T47D (cell line): ENCODE measurements at regions not wholly inside any gene's neighbourhood (a gene's known extent, or its start where the extent isn't known, plus 50 kb on each side); places are given as distances from the start of the nearest gene placed in this dataset.

Source experiments
- DNase-seq, 2 experiments: peaks; one replicate each; pipeline versions ENCODE4 v3.0.0 to v3.0.0-alpha.2; 2011 to 2012; ENCODE audit warnings: low read depth in 1 of 2, low spot score in 1 of 2
- JUND ChIP-seq: IDR thresholded peaks from 2 replicates; pipeline ENCODE4 v1.6.1; 2012; ENCODE audit warnings: low read depth
- in situ Hi-C: cut with HindIII; loops from 2 replicates; pipeline ENCODE4 v1.10.0; 2016; ENCODE audit warnings: low sequenced_read_pairs, low pct_unique_long_range_greater_than_20kb

- in situ Hi-C loops = no loop called here
Measured at GRCh38 chr4:112894951-112895350, 154.5 kb upstream of the ANK2 start.

GRCh38 chr4:112895811-112896608 lies 153.4 kb upstream of the ANK2 start:
- TF ChIP-seq JUND = no peak
- no peak for DNase-seq
- in situ Hi-C loops = no loop called here

More at GRCh38 chr4:112894951-112895350, 154.5 kb upstream of the ANK2 start:
- TF ChIP-seq JUND = no peak
- DNase-seq = no peak

DNA sequence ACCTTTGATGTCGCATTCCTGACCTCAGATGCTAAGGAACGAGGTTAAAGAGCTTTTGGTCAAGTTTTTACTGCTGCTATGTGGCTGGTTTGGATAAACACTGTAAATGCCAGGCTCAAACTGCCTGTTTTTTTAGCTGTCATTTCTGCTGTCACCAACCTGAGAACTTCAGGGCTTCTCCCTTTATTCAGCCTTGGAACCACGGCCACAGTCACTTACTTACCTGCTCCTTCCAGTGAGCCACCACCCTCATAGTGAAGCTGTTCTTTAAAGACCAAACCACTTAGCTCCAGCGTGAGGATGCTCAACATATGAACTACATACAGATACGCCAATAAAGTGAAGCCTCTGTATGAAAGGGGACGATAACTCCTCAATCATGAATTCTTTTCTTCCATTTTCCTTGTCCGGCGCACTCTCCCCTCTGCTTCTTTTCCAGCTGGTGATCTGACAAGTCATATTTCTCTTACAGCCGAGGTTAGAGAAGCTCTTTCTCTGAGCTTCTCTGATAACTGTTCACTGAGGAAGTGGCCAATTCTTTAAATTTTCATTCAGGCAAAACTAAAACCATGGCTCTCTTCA lies 152.8 kb upstream of the ANK2 start:
- in situ Hi-C loops = no loop called here
- DNase-seq = no peak
- no peak for TF ChIP-seq JUND

DNA sequence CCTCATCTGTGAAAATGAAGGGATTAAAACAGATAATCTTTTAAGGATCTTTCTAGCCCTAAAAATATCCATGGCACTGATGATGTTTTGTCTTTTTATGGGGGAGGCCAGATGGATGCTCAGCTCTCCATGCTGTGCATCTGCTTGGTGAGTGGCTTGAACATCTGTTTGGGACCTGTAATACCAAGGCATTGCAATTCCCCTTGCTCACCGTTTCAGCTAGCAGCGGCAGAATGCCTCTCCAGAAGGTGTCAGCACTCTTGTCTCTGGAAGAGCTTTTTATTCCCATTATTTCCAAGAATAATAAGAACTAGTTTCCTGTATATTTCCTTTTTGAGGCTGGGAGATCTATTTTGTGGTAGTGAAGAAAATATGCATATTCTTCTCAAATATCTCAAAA lies 151.9 kb upstream of the ANK2 start:
- peak in 1 of 2 experiments; percentile 15 for DNase-seq
- in situ Hi-C loops = no loop called here
- no peak for TF ChIP-seq JUND

GRCh38 chr4:112898357-112899141 lies 150.9 kb upstream of the ANK2 start:
- TF ChIP-seq JUND = no peak
- no peak for DNase-seq
- in situ Hi-C loops = no loop called here

GRCh38 chr4:112900416-112900815 lies 149.0 kb upstream of the ANK2 start:
- no peak for TF ChIP-seq JUND
- in situ Hi-C loops = no loop called here
- DNase-seq = no peak

DNA sequence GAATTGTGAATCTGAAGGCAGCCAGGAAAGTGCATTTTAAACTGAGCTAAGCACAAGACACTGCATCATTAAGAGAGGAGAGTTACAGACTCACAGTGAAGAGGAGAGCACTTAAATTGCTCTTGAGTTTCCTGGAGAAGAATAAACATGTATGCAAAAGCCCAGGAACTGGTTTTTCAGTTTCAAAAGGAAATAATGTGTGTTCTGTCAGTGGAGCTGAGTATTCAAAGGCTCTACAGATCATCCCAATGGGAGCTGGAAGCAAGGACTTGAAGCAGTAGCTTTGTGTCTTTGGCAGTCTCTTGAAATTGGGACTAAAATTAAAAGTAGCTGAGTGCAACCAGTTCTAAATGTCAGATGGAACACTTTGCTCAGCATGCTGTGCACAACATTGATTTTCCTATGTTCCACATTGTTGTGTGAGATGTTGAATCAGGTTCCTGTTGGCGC lies 147.5 kb upstream of the ANK2 start:
- DNase-seq = peak in 1 of 2 experiments; percentile 14
- in situ Hi-C loops = no loop called here
- no peak for TF ChIP-seq JUND

GRCh38 chr4:112905728-112906127 lies 143.7 kb upstream of the ANK2 start:
- no peak for TF ChIP-seq JUND
- no peak for DNase-seq
- in situ Hi-C loops = no loop called here

GRCh38 chr4:112908511-112908910 lies 140.9 kb upstream of the ANK2 start:
- no peak for DNase-seq
- TF ChIP-seq JUND = no peak
- in situ Hi-C loops = no loop called here

- no peak for TF ChIP-seq JUND
- peak in 1 of 2 experiments; percentile 12 for DNase-seq
Measured at GRCh38 chr4:112910109-112910736, 139.2 kb upstream of the ANK2 start.

GRCh38 chr4:112916868-112917267 lies 132.6 kb upstream of the ANK2 start:
- DNase-seq = no peak
- TF ChIP-seq JUND = no peak
- in situ Hi-C loops = no loop called here

More at GRCh38 chr4:112910109-112910736, 139.2 kb upstream of the ANK2 start:
- in situ Hi-C loops = no loop called here

DNA sequence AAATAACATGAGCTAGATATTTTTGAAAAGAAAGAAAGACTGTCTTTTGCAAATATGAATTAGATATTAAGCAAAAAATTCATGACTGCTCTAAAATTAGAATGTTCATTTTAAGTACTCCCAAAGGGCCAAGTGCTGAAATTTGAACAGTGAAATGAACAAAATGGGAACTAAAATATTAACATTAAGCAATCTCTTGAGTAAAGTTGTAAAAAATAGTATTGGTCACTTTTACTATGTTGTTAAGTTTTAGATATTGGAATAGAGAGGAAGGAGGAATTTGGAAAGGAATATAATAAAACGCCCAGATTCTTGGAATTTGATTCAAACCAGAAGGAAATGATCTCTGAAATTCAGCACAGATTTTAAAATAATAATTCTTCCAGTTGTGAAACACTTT lies 125.9 kb upstream of the ANK2 start:
- no peak for TF ChIP-seq JUND
- DNase-seq = no peak
- in situ Hi-C loops = no loop called here
